ENCODE measurements at regions not wholly inside any gene's neighbourhood (a gene's known extent, or its start where the extent isn't known, plus 50 kb on each side); places are given as distances from the start of the nearest gene placed in this dataset.

DNA sequence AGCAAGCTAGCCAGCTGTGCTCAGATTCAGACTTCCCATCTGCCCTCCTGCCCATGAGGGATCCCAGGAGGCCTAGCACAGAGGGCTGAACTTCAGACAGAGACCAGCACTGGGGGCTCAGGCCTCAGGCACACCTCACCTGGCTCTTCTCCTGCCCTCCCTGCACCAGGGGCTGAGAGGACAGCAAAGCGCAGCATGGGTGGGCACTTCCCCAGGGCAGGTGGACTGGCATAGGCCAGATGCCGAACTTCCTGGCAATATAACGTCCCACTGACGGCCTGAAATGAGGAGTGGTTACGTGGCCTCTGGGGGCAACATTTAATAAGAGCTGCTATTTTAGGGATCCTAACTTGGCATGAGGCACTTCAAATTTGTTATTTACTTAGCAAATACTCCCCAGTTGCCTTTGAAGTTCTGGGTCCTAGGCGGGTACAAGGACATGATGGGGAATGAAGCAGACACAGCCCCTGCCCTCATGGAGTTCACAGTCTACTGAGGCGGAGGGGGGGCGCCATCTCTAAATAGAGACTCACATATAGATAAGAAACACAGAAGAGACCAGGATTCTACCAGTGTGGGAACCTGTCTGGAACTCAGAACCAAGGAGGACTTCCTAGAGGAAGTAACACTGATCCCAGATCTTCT, 101.8 kb upstream of the ZMIZ1 start:
- TF ChIP-seq, protein P1, sequence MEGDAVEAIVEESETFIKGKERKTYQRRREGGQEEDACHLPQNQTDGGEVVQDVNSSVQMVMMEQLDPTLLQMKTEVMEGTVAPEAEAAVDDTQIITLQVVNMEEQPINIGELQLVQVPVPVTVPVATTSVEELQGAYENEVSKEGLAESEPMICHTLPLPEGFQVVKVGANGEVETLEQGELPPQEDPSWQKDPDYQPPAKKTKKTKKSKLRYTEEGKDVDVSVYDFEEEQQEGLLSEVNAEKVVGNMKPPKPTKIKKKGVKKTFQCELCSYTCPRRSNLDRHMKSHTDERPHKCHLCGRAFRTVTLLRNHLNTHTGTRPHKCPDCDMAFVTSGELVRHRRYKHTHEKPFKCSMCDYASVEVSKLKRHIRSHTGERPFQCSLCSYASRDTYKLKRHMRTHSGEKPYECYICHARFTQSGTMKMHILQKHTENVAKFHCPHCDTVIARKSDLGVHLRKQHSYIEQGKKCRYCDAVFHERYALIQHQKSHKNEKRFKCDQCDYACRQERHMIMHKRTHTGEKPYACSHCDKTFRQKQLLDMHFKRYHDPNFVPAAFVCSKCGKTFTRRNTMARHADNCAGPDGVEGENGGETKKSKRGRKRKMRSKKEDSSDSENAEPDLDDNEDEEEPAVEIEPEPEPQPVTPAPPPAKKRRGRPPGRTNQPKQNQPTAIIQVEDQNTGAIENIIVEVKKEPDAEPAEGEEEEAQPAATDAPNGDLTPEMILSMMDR (IDR thresholded peaks at IDR 0.05) = no peak
- TF ChIP-seq EP300 (IDR thresholded peaks at IDR 0.05) = no peak
- TF ChIP-seq POLR2A (IDR thresholded peaks at IDR 0.05) = no peak
